ENCODE measurements at regions not wholly inside any gene's neighbourhood (a gene's known extent, or its start where the extent isn't known, plus 50 kb on each side); places are given as distances from the start of the nearest gene placed in this dataset. TPM values are rescaled to one million over a fixed set of nuclear protein-coding genes. Genes with fewer than 3 reads are reported as not detected.
"Not testable (repeated sequence)": the region's sequence is repeated elsewhere in the genome, so short reads cannot be mapped to it uniquely, and the experiment has no call there.

- no peak for DNase-seq (ENCODE audit: low spot score in 2 of 2)
These were observed 92.9 kb upstream of the NEGR1 start for GRCh38 chr1:72375226-72375625.

GRCh38 chr1:72371259-72372035 lies 89.1 kb upstream of the NEGR1 start:
- FAIRE-seq (no peak), DNase-seq (ENCODE audit: low spot score in 2 of 2) (no peak)

More at GRCh38 chr1:72375226-72375625, 92.9 kb upstream of the NEGR1 start:
- FAIRE-seq = no peak

- not testable (repeated sequence) for DNase-seq (ENCODE audit: low spot score in 2 of 2); FAIRE-seq
These were observed 88.5 kb upstream of the NEGR1 start for GRCh38 chr1:72370836-72371235.

GRCh38 chr1:72369069-72369757 lies 86.9 kb upstream of the NEGR1 start:
- no peak for DNase-seq (ENCODE audit: low spot score in 2 of 2)
- no peak for FAIRE-seq

GRCh38 chr1:72366466-72366865 lies 84.1 kb upstream of the NEGR1 start:
- FAIRE-seq (no peak), DNase-seq (ENCODE audit: low spot score in 2 of 2) (no peak)

GRCh38 chr1:72365693-72366092 lies 83.4 kb upstream of the NEGR1 start:
- DNase-seq (ENCODE audit: low spot score in 2 of 2) (no peak), FAIRE-seq (no peak)

GRCh38 chr1:72362538-72362937 lies 80.2 kb upstream of the NEGR1 start:
- FAIRE-seq = no peak
- DNase-seq (ENCODE audit: low spot score in 2 of 2) = no peak

- FAIRE-seq (no peak), DNase-seq (ENCODE audit: low spot score in 2 of 2) (no peak)
These were observed 75.1 kb upstream of the NEGR1 start for GRCh38 chr1:72357411-72357810.

- DNase-seq (ENCODE audit: low spot score in 2 of 2) (no peak), FAIRE-seq (no peak)
These were observed 73.6 kb upstream of the NEGR1 start for GRCh38 chr1:72355899-72356298.

- DNase-seq (ENCODE audit: low spot score in 2 of 2) (no peak), FAIRE-seq (no peak)
These were observed 59.3 kb upstream of the NEGR1 start for GRCh38 chr1:72341661-72342060.

- no peak for FAIRE-seq
- no peak for DNase-seq (ENCODE audit: low spot score in 2 of 2)
These were observed 54.4 kb upstream of the NEGR1 start for GRCh38 chr1:72336776-72337175.

Small RNAs in the stretch of these regions (small RNA-seq; reads per million reads assigned to genes)
- gene RN7SKP19 (not detected), gene RNA5SP50 (not detected), gene RNU4ATAC8P (not detected), gene RNU6-1246P (not detected)

Measured in frontal cortex (tissue), 4 donors.